H9 (cell line): ENCODE measurements at regions not wholly inside any gene's neighbourhood (a gene's known extent, or its start where the extent isn't known, plus 50 kb on each side); places are given as distances from the start of the nearest gene placed in this dataset.

Source experiments
- DNase-seq: peaks from one replicate; pipeline ENCODE4 v3.0.0-alpha.2; 2017
- H2AFZ ChIP-seq: one replicate; pipeline ENCODE4 v1.6.1; 2013; ENCODE audit warnings: mild to moderate bottlenecking, low read length, control low read depth, moderate library complexity
- H2AK5ac ChIP-seq: 2 replicates; pipeline ENCODE4 v1.6.1; 2013; ENCODE audit warnings: low read length, control low read depth, mixed read lengths; ENCODE audit not compliant: insufficient read length
- H2BK120ac ChIP-seq: one replicate; pipeline ENCODE4 v1.6.1; 2013; ENCODE audit warnings: low read depth, mild to moderate bottlenecking, low read length, control low read depth, inconsistent platforms; ENCODE audit not compliant: poor library complexity, severe bottlenecking
- H2BK12ac ChIP-seq: 2 replicates; pipeline ENCODE4 v1.6.1; 2013; ENCODE audit warnings: low read length, control low read depth, mixed read lengths, low read depth; ENCODE audit not compliant: insufficient read length
- H2BK15ac ChIP-seq: 2 replicates; pipeline ENCODE4 v1.6.1; 2013; ENCODE audit warnings: low read depth, low read length, control low read depth
- H2BK20ac ChIP-seq: one replicate; pipeline ENCODE4 v1.6.1; 2013; ENCODE audit warnings: low read depth, mild to moderate bottlenecking, low read length, control low read depth, inconsistent platforms; ENCODE audit not compliant: poor library complexity, severe bottlenecking
- H2BK5ac ChIP-seq: 2 replicates; pipeline ENCODE4 v1.6.1; 2013; ENCODE audit warnings: low read length, control low read depth, mixed read lengths; ENCODE audit not compliant: insufficient read length
- H3K14ac ChIP-seq: 2 replicates; pipeline ENCODE4 v1.6.1; 2013; ENCODE audit warnings: low read length, control low read depth; ENCODE audit not compliant: insufficient read depth
- H3K18ac ChIP-seq: 2 replicates; pipeline ENCODE4 v1.6.1; 2013; ENCODE audit warnings: low read depth, mild to moderate bottlenecking, mixed read lengths, low read length, control low read depth; ENCODE audit not compliant: insufficient read length
- H3K23ac ChIP-seq: 2 replicates; pipeline ENCODE4 v1.6.1; 2013; ENCODE audit warnings: low read length, control low read depth, mixed read lengths, low read depth; ENCODE audit not compliant: insufficient read length
- H3K23me2 ChIP-seq: 2 replicates; pipeline ENCODE4 v1.6.1; 2013; ENCODE audit warnings: low read depth, mild to moderate bottlenecking, mixed read lengths, low read length, control low read depth; ENCODE audit not compliant: insufficient read length, poor library complexity, severe bottlenecking
- H3K27ac ChIP-seq: 2 replicates; pipeline ENCODE4 v1.5.1; 2013; ENCODE audit warnings: low read length, control low read depth, mixed read lengths, low read depth; ENCODE audit not compliant: insufficient read length
- H3K27me3 ChIP-seq: 2 replicates; pipeline ENCODE4 v1.6.1; 2013; ENCODE audit warnings: low read length, control low read depth, inconsistent platforms; ENCODE audit not compliant: insufficient read depth
- H3K4ac ChIP-seq: 2 replicates; pipeline ENCODE4 v1.6.1; 2013; ENCODE audit warnings: low read depth, mild to moderate bottlenecking, control low read depth, inconsistent platforms, low read length, moderate library complexity
- H3K4me1 ChIP-seq: 2 replicates; pipeline ENCODE4 v1.6.1; 2013; ENCODE audit warnings: low read length, control low read depth, inconsistent platforms; ENCODE audit not compliant: insufficient read depth
- H3K4me2 ChIP-seq: 2 replicates; pipeline ENCODE4 v1.6.1; 2013; ENCODE audit warnings: low read length, control low read depth, mixed read lengths; ENCODE audit not compliant: insufficient read length, insufficient read depth
- H3K56ac ChIP-seq: 2 replicates; pipeline ENCODE4 v1.6.1; 2013; ENCODE audit warnings: low read depth, mild to moderate bottlenecking, mixed read lengths, low read length, control low read depth; ENCODE audit not compliant: insufficient read length
- H3K79me1 ChIP-seq: 2 replicates; pipeline ENCODE4 v1.6.1; 2013; ENCODE audit warnings: low read depth, mild to moderate bottlenecking, moderate library complexity, low read length, control low read depth, inconsistent platforms; ENCODE audit not compliant: insufficient read depth, poor library complexity, severe bottlenecking
- H3K79me2 ChIP-seq: 2 replicates; pipeline ENCODE4 v1.6.1; 2013; ENCODE audit warnings: low read length, control low read depth, inconsistent platforms; ENCODE audit not compliant: insufficient read depth
- H3K9ac ChIP-seq: 2 replicates; pipeline ENCODE4 v1.6.1; 2013; ENCODE audit warnings: low read length, control low read depth, mixed read lengths; ENCODE audit not compliant: insufficient read length; ENCODE audit errors: extremely low read depth
- H3K9me3 ChIP-seq: one replicate; pipeline ENCODE4 v1.6.1; 2013; ENCODE audit warnings: low read depth, low read length, inconsistent platforms; ENCODE audit not compliant: control insufficient read depth
- H3T11ph ChIP-seq: one replicate; pipeline ENCODE4 v1.6.1; 2013; ENCODE audit warnings: mild to moderate bottlenecking, low read length, control low read depth, inconsistent platforms
- H4K20me1 ChIP-seq: one replicate; pipeline ENCODE4 v1.6.1; 2013; ENCODE audit not compliant: control insufficient read depth, insufficient read length, insufficient read depth
- H4K5ac ChIP-seq: 2 replicates; pipeline ENCODE4 v1.6.1; 2013; ENCODE audit warnings: low read depth, mild to moderate bottlenecking, mixed read lengths, low read length, control low read depth; ENCODE audit not compliant: insufficient read length
- H4K8ac ChIP-seq: replicated peaks from 2 replicates; pipeline ENCODE4 v1.6.1; 2013; ENCODE audit warnings: low read length, control low read depth, mixed read lengths, low read depth; ENCODE audit not compliant: insufficient read length
- H4K91ac ChIP-seq: 2 replicates; pipeline ENCODE4 v1.6.1; 2013; ENCODE audit warnings: low read depth, mild to moderate bottlenecking, moderate library complexity, mixed read lengths, low read length, control low read depth; ENCODE audit not compliant: insufficient read length
- H3K27ac Mint-ChIP-seq, 3 experiments: 2 replicates in 2 of 3; 3 replicates in 1 of 3; pipeline ENCODE4 v1.8.0; 2020 to 2021; ENCODE audit warnings: mixed read lengths in 3 of 3, mild to moderate bottlenecking in 1 of 3, moderate library complexity in 1 of 3
- H3K27me3 Mint-ChIP-seq: 2 replicates; pipeline ENCODE4 v1.8.0; 2021; ENCODE audit warnings: low read depth, mild to moderate bottlenecking, moderate library complexity, mixed read lengths
- H3K36me3 Mint-ChIP-seq, 3 experiments: 2 replicates in 2 of 3; 3 replicates in 1 of 3; pipeline ENCODE4 v1.8.0; 2020 to 2021; ENCODE audit warnings: low read depth in 3 of 3, mixed read lengths in 3 of 3; ENCODE audit not compliant: insufficient read depth in 1 of 3
- H3K4me1 Mint-ChIP-seq, 2 experiments: 2 replicates each; pipeline ENCODE4 v1.8.0; 2020; ENCODE audit warnings: mixed read lengths in 2 of 2
- H3K4me3 Mint-ChIP-seq, 2 experiments: 2 replicates in 1 of 2; 3 replicates in 1 of 2; pipeline ENCODE4 v1.8.0; 2020 to 2021; ENCODE audit warnings: mild to moderate bottlenecking in 2 of 2, mixed read lengths in 2 of 2, moderate library complexity in 1 of 2
- H3K9me3 Mint-ChIP-seq, 2 experiments: 2 replicates in 1 of 2; 3 replicates in 1 of 2; pipeline ENCODE4 v1.8.0; 2020; ENCODE audit warnings: mild to moderate bottlenecking in 2 of 2, mixed read lengths in 2 of 2, moderate library complexity in 1 of 2
- WGBS: extraction: QIAGEN DNeasy Blood & Tissue Kit; methylation state at CpG from one replicate; pipeline ENCODE4 v1.1.7; 2013; ENCODE audit warnings: missing lambda C conversion rate, low lambda C conversion rate, mixed read lengths; ENCODE audit not compliant: insufficient read length; ENCODE audit errors: extremely low coverage; 5-methylcytosine and 5-hydroxymethylcytosine counted together
- TF ChIP-seq, protein P1 (sequence below): fragments of 200-600 bp; sonication (generic); conservative IDR thresholded peaks from 3 replicates; pipeline ENCODE4 v1.8.0; 2021; ENCODE audit warnings: antibody characterized with exemption, mild to moderate bottlenecking

DNA sequence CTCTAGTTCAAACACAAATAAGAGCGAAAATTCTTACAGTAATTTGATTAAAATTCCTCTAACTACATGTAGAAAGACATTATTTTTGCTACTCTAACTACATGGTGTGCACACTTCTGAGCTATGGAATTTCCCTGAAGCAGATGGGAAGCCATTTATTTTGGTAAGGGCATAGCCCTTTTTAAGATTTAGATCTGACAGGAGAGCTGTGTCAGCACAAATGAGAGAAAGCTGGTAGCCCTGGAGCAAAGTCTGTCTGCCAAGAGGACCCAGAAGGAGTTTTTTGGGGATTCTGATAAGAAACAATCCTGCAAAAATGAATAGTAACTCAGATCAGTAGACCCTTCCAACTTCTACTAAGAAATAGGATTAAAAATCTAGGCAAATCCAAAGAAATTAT is 595.9 kb upstream of the MEF2C start:
- no peak overlapping the region for H4K5ac ChIP-seq
- H4K91ac ChIP-seq: no peak overlapping the region
- no peaks in the 10 kb centered on the region for H3K4me1 ChIP-seq
- H2BK20ac ChIP-seq: no peak overlapping the region
- H3K23ac ChIP-seq: no peak overlapping the region
- H3K79me2 ChIP-seq: no peaks in the 10 kb centered on the region
- WGBS: no CpG with 5 or more reads among the region's 1 CpG
- TF ChIP-seq, protein P1, sequence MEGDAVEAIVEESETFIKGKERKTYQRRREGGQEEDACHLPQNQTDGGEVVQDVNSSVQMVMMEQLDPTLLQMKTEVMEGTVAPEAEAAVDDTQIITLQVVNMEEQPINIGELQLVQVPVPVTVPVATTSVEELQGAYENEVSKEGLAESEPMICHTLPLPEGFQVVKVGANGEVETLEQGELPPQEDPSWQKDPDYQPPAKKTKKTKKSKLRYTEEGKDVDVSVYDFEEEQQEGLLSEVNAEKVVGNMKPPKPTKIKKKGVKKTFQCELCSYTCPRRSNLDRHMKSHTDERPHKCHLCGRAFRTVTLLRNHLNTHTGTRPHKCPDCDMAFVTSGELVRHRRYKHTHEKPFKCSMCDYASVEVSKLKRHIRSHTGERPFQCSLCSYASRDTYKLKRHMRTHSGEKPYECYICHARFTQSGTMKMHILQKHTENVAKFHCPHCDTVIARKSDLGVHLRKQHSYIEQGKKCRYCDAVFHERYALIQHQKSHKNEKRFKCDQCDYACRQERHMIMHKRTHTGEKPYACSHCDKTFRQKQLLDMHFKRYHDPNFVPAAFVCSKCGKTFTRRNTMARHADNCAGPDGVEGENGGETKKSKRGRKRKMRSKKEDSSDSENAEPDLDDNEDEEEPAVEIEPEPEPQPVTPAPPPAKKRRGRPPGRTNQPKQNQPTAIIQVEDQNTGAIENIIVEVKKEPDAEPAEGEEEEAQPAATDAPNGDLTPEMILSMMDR: no peak
- no peak overlapping the region for H3K9ac ChIP-seq
- no peak overlapping the region for H2BK5ac ChIP-seq
- no peaks in the 10 kb centered on the region for H3K27me3 Mint-ChIP-seq
- no peaks in the 10 kb centered on the region for H4K20me1 ChIP-seq
- H3K4me2 ChIP-seq: no peak overlapping the region
- no peak overlapping the region for H3K14ac ChIP-seq
- H3K56ac ChIP-seq: no peak overlapping the region
- no peak overlapping the region for H2BK15ac ChIP-seq
- H4K8ac ChIP-seq: no peak overlapping the region
- H3K27ac ChIP-seq: no peak overlapping the region
- H3K9me3 ChIP-seq: no peaks in the 10 kb centered on the region
- H3K27me3 ChIP-seq: no peaks in the 10 kb centered on the region
- H3K4me1 Mint-ChIP-seq: no peaks in the 10 kb centered on the region
- no peak overlapping the region for H3K27ac Mint-ChIP-seq
- H3K18ac ChIP-seq: no peak overlapping the region
- no peak overlapping the region for H3T11ph ChIP-seq
- H3K9me3 Mint-ChIP-seq: no peaks in the 10 kb centered on the region
- H2BK120ac ChIP-seq: no peak overlapping the region
- H2BK12ac ChIP-seq: no peak overlapping the region
- DNase-seq: no peak
- no peaks in the 10 kb centered on the region for H3K79me1 ChIP-seq
- H2AK5ac ChIP-seq: no peak overlapping the region
- H3K4me3 Mint-ChIP-seq: no peak overlapping the region
- H2AFZ ChIP-seq: no peak overlapping the region
- H3K4ac ChIP-seq: no peak overlapping the region
- no peaks in the 10 kb centered on the region for H3K36me3 Mint-ChIP-seq
- H3K23me2 ChIP-seq: no peaks in the 10 kb centered on the region
